ENCODE measurements at regions not wholly inside any gene's neighbourhood (a gene's known extent, or its start where the extent isn't known, plus 50 kb on each side); places are given as distances from the start of the nearest gene placed in this dataset.

DNA sequence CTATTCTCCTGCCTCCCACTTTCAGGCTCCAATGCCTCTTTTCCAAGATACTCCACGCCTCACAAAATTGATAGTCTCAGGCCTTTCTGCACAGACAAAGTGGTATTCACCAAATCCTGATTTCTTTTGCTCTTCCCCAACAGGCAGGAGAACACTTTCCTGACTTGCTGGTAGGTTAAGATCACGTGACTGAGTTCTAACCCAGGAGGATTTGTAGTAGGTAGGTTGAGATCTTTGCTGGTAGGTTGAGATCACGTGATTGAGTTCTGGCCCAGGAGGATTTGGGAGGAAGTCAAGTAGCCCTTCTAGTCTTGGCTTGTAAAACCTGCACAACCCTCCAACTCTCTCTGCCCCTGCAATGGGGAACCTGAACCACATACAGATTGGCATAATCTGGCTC lies 741.5 kb downstream of the TYW1 start:
- Histone ChIP-seq H3K36me3 (ENCODE audit: low read depth, low read length) (no peaks in the 10 kb centered on the region), H3K79me2 (ENCODE audit: low read length) (no peaks in the 10 kb centered on the region), H3K4me2 (ENCODE audit: low read length) (no peak overlapping the region), H3K27ac (ENCODE audit: low read length) (no peak overlapping the region), H3K9ac (ENCODE audit: low read length) (no peak overlapping the region), H3K9me2 (replicated peaks; ENCODE audit: low read length) (no peaks in the 10 kb centered on the region), H2AFZ (ENCODE audit: low read length) (no peak overlapping the region), H3K27me3 (ENCODE audit: low read length) (no peaks in the 10 kb centered on the region), H3K9me3 (ENCODE audit: low read length) (no peaks in the 10 kb centered on the region), H3K4me1 (ENCODE audit: insufficient read depth, low read length) (no peaks in the 10 kb centered on the region), H3F3A (ENCODE audit: low read length, unreplicated experiment) (no peaks in the 10 kb centered on the region), H4K20me1 (ENCODE audit: low read length) (no peaks in the 10 kb centered on the region), H3K4me3 (ENCODE audit: low read length) (no peak overlapping the region)
- DNase-seq (no peak), ATAC-seq (no peak)
- BruUV-seq (replicated peaks): no TSS peak
- TF ChIP-seq, protein P1, sequence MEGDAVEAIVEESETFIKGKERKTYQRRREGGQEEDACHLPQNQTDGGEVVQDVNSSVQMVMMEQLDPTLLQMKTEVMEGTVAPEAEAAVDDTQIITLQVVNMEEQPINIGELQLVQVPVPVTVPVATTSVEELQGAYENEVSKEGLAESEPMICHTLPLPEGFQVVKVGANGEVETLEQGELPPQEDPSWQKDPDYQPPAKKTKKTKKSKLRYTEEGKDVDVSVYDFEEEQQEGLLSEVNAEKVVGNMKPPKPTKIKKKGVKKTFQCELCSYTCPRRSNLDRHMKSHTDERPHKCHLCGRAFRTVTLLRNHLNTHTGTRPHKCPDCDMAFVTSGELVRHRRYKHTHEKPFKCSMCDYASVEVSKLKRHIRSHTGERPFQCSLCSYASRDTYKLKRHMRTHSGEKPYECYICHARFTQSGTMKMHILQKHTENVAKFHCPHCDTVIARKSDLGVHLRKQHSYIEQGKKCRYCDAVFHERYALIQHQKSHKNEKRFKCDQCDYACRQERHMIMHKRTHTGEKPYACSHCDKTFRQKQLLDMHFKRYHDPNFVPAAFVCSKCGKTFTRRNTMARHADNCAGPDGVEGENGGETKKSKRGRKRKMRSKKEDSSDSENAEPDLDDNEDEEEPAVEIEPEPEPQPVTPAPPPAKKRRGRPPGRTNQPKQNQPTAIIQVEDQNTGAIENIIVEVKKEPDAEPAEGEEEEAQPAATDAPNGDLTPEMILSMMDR (conservative IDR thresholded peaks at IDR 0.05; ENCODE audit: low read depth, low read length): no peak
- TF ChIP-seq EZH2phosphoT487 (IDR thresholded peaks at IDR 0.05; ENCODE audit: borderline replicate concordance, low read length): no peak
- TF ChIP-seq EZH2 (IDR thresholded peaks at IDR 0.05; ENCODE audit: low read length, unreplicated experiment): no peak
- POLR2A ChIA-PET (ENCODE audit: unreplicated experiment): no interaction called here
- CTCF ChIA-PET: no interaction called here
- intact Hi-C loops (cut with micrococcal nuclease): no loop called here

GRCh38 chr7:67738958-67739357 lies 742.3 kb downstream of the TYW1 start:
- no peak for ATAC-seq
- H3K4me2 ChIP-seq (ENCODE audit: low read length): no peak overlapping the region
- CTCF ChIA-PET: no interaction called here

DNA sequence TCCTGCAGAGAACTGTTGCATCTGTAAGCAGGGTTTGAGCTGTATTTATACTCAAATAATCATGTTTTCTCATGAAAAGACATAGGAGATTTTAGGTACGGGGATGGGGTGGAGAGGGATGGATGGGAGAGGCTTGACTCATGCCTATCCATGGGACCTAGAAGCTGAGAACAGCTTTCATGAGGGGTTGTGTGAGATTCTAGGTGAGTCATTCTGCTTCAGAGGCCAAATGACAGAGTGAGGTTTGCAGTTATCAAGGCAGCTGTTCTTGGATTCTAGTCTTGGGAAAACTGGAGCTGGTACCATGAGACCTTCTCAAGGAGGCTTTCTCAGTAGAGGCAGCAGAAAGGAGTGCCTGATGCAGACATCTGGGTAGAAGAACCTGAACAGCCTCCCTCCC lies 746.9 kb downstream of the TYW1 start:
- H3K36me3 ChIP-seq (ENCODE audit: low read depth, low read length): no peaks in the 10 kb centered on the region
- no peak overlapping the region for H3K4me2 ChIP-seq (ENCODE audit: low read length)
- no peak for ATAC-seq
- CTCF ChIA-PET: no interaction called here
- POLR2A ChIA-PET (ENCODE audit: unreplicated experiment): no interaction called here
- TF ChIP-seq, protein P1 (conservative IDR thresholded peaks at IDR 0.05; ENCODE audit: low read depth, low read length): no peak
- TF ChIP-seq EZH2phosphoT487 (IDR thresholded peaks at IDR 0.05; ENCODE audit: borderline replicate concordance, low read length) (no peak), EZH2 (IDR thresholded peaks at IDR 0.05; ENCODE audit: low read length, unreplicated experiment) (no peak)
- H3K4me1 ChIP-seq (ENCODE audit: insufficient read depth, low read length): no peaks in the 10 kb centered on the region
- H4K20me1 ChIP-seq (ENCODE audit: low read length): no peaks in the 10 kb centered on the region
- intact Hi-C loops (cut with micrococcal nuclease): no loop called here
- H3K27me3 ChIP-seq (ENCODE audit: low read length): no peaks in the 10 kb centered on the region
- H3K79me2 ChIP-seq (ENCODE audit: low read length): no peaks in the 10 kb centered on the region
- H3K9me3 ChIP-seq (ENCODE audit: low read length): no peaks in the 10 kb centered on the region
- H3K9ac ChIP-seq (ENCODE audit: low read length): no peak overlapping the region
- H3K4me3 ChIP-seq (ENCODE audit: low read length): no peak overlapping the region
- H2AFZ ChIP-seq (ENCODE audit: low read length): no peak overlapping the region
- no TSS peak for BruUV-seq (replicated peaks)
- H3K9me2 ChIP-seq (replicated peaks; ENCODE audit: low read length): no peaks in the 10 kb centered on the region
- H3F3A ChIP-seq (ENCODE audit: low read length, unreplicated experiment): no peaks in the 10 kb centered on the region
- DNase-seq: no peak
- no peak overlapping the region for H3K27ac ChIP-seq (ENCODE audit: low read length)

More at GRCh38 chr7:67738958-67739357, 742.3 kb downstream of the TYW1 start:
- Histone ChIP-seq H3K27ac (ENCODE audit: low read length) (no peak overlapping the region), H3K4me1 (ENCODE audit: insufficient read depth, low read length) (no peaks in the 10 kb centered on the region), H4K20me1 (ENCODE audit: low read length) (no peaks in the 10 kb centered on the region), H3F3A (ENCODE audit: low read length, unreplicated experiment) (no peaks in the 10 kb centered on the region), H3K9me3 (ENCODE audit: low read length) (no peaks in the 10 kb centered on the region), H3K4me3 (ENCODE audit: low read length) (no peak overlapping the region), H3K9me2 (replicated peaks; ENCODE audit: low read length) (no peaks in the 10 kb centered on the region), H2AFZ (ENCODE audit: low read length) (no peak overlapping the region), H3K27me3 (ENCODE audit: low read length) (no peaks in the 10 kb centered on the region), H3K36me3 (ENCODE audit: low read depth, low read length) (no peaks in the 10 kb centered on the region), H3K9ac (ENCODE audit: low read length) (no peak overlapping the region), H3K79me2 (ENCODE audit: low read length) (no peaks in the 10 kb centered on the region)
- no TSS peak for BruUV-seq (replicated peaks)
- TF ChIP-seq EZH2phosphoT487 (IDR thresholded peaks at IDR 0.05; ENCODE audit: borderline replicate concordance, low read length): no peak
- TF ChIP-seq, protein P1 (conservative IDR thresholded peaks at IDR 0.05; ENCODE audit: low read depth, low read length): no peak
- no peak for TF ChIP-seq EZH2 (IDR thresholded peaks at IDR 0.05; ENCODE audit: low read length, unreplicated experiment)
- POLR2A ChIA-PET (ENCODE audit: unreplicated experiment): no interaction called here
- no peak for DNase-seq
- intact Hi-C loops (cut with micrococcal nuclease): no loop called here
